ENCODE measurements at regions not wholly inside any gene's neighbourhood (a gene's known extent, or its start where the extent isn't known, plus 50 kb on each side); places are given as distances from the start of the nearest gene placed in this dataset.
"Not testable (repeated sequence)": the region's sequence is repeated elsewhere in the genome, so short reads cannot be mapped to it uniquely, and the experiment has no call there.

GRCh38 chr5:100080703-100081102 lies 454.5 kb upstream of the FAM174A start:
- H3K4me1 ChIP-seq (ENCODE audit: control insufficient read depth in 5 of 5, insufficient read depth in 5 of 5, low read length in 5 of 5); H3K36me3 ChIP-seq (ENCODE audit: control insufficient read depth in 4 of 4, insufficient read depth in 4 of 4, low read length in 4 of 4); H3K27me3 ChIP-seq (ENCODE audit: control insufficient read depth in 3 of 3, insufficient read depth in 3 of 3, low read length in 2 of 3); DNase-seq; H3K4me3 ChIP-seq; ATAC-seq (ENCODE audit: insufficient read depth, low FRiP score); H3K27ac ChIP-seq (ENCODE audit: low read depth in 1 of 2, low read length in 1 of 2); H3K9me3 ChIP-seq (ENCODE audit: control insufficient read depth in 4 of 4, insufficient read depth in 3 of 4, low read length in 3 of 4); H3K9ac ChIP-seq (ENCODE audit: insufficient read depth in 1 of 2, low read length in 2 of 2): not testable (repeated sequence)
- 34 to 48% methylated on average over 3 of the region's 3 CpGs for WGBS, 2 donors

- not testable (repeated sequence) for H3K27ac ChIP-seq (ENCODE audit: low read depth in 1 of 2, low read length in 1 of 2); DNase-seq; H3K9ac ChIP-seq (ENCODE audit: insufficient read depth in 1 of 2, low read length in 2 of 2); H3K36me3 ChIP-seq (ENCODE audit: control insufficient read depth in 4 of 4, insufficient read depth in 4 of 4, low read length in 4 of 4); H3K4me3 ChIP-seq; ATAC-seq (ENCODE audit: insufficient read depth, low FRiP score); H3K27me3 ChIP-seq (ENCODE audit: control insufficient read depth in 3 of 3, insufficient read depth in 3 of 3, low read length in 2 of 3); H3K4me1 ChIP-seq (ENCODE audit: control insufficient read depth in 5 of 5, insufficient read depth in 5 of 5, low read length in 5 of 5); H3K9me3 ChIP-seq (ENCODE audit: control insufficient read depth in 4 of 4, insufficient read depth in 3 of 4, low read length in 3 of 4)
- WGBS, 2 donors = 59 to 88% methylated on average over 1 of the region's 1 CpG
These were observed 456.0 kb upstream of the FAM174A start for GRCh38 chr5:100079163-100079562.

- H3K9ac ChIP-seq (ENCODE audit: insufficient read depth in 1 of 2, low read length in 2 of 2); H3K4me1 ChIP-seq (ENCODE audit: control insufficient read depth in 5 of 5, insufficient read depth in 5 of 5, low read length in 5 of 5); H3K36me3 ChIP-seq (ENCODE audit: control insufficient read depth in 4 of 4, insufficient read depth in 4 of 4, low read length in 4 of 4); ATAC-seq (ENCODE audit: insufficient read depth, low FRiP score); H3K27ac ChIP-seq (ENCODE audit: low read depth in 1 of 2, low read length in 1 of 2); DNase-seq; H3K27me3 ChIP-seq (ENCODE audit: control insufficient read depth in 3 of 3, insufficient read depth in 3 of 3, low read length in 2 of 3); H3K9me3 ChIP-seq (ENCODE audit: control insufficient read depth in 4 of 4, insufficient read depth in 3 of 4, low read length in 3 of 4); H3K4me3 ChIP-seq: not testable (repeated sequence)
- 92 to 97% methylated on average over 9 to 17 of the region's 17 CpGs for WGBS, 2 donors
These were observed 469.2 kb upstream of the FAM174A start for GRCh38 chr5:100066020-100066419.

- no peak for DNase-seq
- Histone ChIP-seq H3K9me3 (ENCODE audit: control insufficient read depth in 4 of 4, insufficient read depth in 3 of 4, low read length in 3 of 4) (no peaks in the 10 kb centered on the region), H3K36me3 (ENCODE audit: control insufficient read depth in 4 of 4, insufficient read depth in 4 of 4, low read length in 4 of 4) (no peaks in the 10 kb centered on the region), H3K27ac (ENCODE audit: low read depth in 1 of 2, low read length in 1 of 2) (no peak overlapping the region), H3K4me3 (no peak overlapping the region), H3K9ac (ENCODE audit: insufficient read depth in 1 of 2, low read length in 2 of 2) (no peak overlapping the region), H3K27me3 (ENCODE audit: control insufficient read depth in 3 of 3, insufficient read depth in 3 of 3, low read length in 2 of 3) (no peaks in the 10 kb centered on the region), H3K4me1 (ENCODE audit: control insufficient read depth in 5 of 5, insufficient read depth in 5 of 5, low read length in 5 of 5) (peaks cover 0 to 5% (median 0%) of the 10 kb centered on the region in 5 donors)
- ATAC-seq (ENCODE audit: insufficient read depth, low FRiP score) = no peak
- 82 to 85% methylated on average over 2 of the region's 2 CpGs for WGBS, 2 donors
- TF ChIP-seq CTCF (IDR thresholded peaks at IDR 0.05; ENCODE audit: control extremely low read depth, extremely low read depth) = no peak
These were observed 491.7 kb upstream of the FAM174A start for GRCh38 chr5:100043475-100043874.

- Histone ChIP-seq H3K27ac (ENCODE audit: low read depth in 1 of 2, low read length in 1 of 2) (no peak overlapping the region), H3K36me3 (ENCODE audit: control insufficient read depth in 4 of 4, insufficient read depth in 4 of 4, low read length in 4 of 4) (no peaks in the 10 kb centered on the region), H3K9ac (ENCODE audit: insufficient read depth in 1 of 2, low read length in 2 of 2) (no peak overlapping the region), H3K27me3 (ENCODE audit: control insufficient read depth in 3 of 3, insufficient read depth in 3 of 3, low read length in 2 of 3) (no peaks in the 10 kb centered on the region), H3K4me3 (no peak overlapping the region), H3K9me3 (ENCODE audit: control insufficient read depth in 4 of 4, insufficient read depth in 3 of 4, low read length in 3 of 4) (peaks cover 0 to 2% (median 0%) of the 10 kb centered on the region in 4 donors), H3K4me1 (ENCODE audit: control insufficient read depth in 5 of 5, insufficient read depth in 5 of 5, low read length in 5 of 5) (peaks cover 0 to 20% (median 0%) of the 10 kb centered on the region in 5 donors)
- ATAC-seq (ENCODE audit: insufficient read depth, low FRiP score) (no peak), DNase-seq (peak; percentile 77 to 96 (median 95))
- no peak for TF ChIP-seq CTCF (IDR thresholded peaks at IDR 0.05; ENCODE audit: control extremely low read depth, extremely low read depth)
- 75 to 84% methylated on average over 2 of the region's 2 CpGs for WGBS, 2 donors
These were observed 508.6 kb upstream of the FAM174A start for GRCh38 chr5:100026606-100027005.

All from lung (tissue), 11 donors.